PC-3 (cell line): ENCODE measurements at regions not wholly inside any gene's neighbourhood (a gene's known extent, or its start where the extent isn't known, plus 50 kb on each side); places are given as distances from the start of the nearest gene placed in this dataset.

ENCODE experiments used
- ATAC-seq: fragments of 200-7000 bp; cut with Tn5 transposase; 2 replicates; pipeline ENCODE4 v1.9.1; 2020; ENCODE audit warnings: mild to moderate bottlenecking, moderate library complexity
- BruUV-seq: library from RNA; stranded (reverse); fragments of 400-500 nt; replicated peaks from 2 replicates; lab custom pipeline; 2021; lab: Mats Ljungman, UMichigan
- CTCF ChIA-PET: fragments of 300-600 bp; sonication (Branson Sonifier 250); formaldehyde crosslinking; loops from one replicate; lab custom pipeline; 2022; ENCODE audit warnings: antibody characterized with exemption; lab: Charles Lee
- POLR2A ChIA-PET: fragments of 300-600 bp; sonication (Branson Sonifier 250); formaldehyde crosslinking; loops from one replicate; lab custom pipeline; 2022; ENCODE audit warnings: antibody characterized with exemption; ENCODE audit not compliant: unreplicated experiment; lab: Charles Lee
- DNase-seq: peaks from one replicate; pipeline ENCODE4 v3.0.0-alpha.2; 2015
- H2AFZ ChIP-seq: fragments of 300-600 bp; sonication (generic); 2 replicates; pipeline ENCODE4 v1.6.0; 2016; ENCODE audit warnings: antibody characterized with exemption, low read length
- H3F3A ChIP-seq: fragments of 300-600 bp; sonication (generic); one replicate; pipeline ENCODE4 v1.6.0; 2017; ENCODE audit warnings: antibody characterized with exemption, low read length, control low read depth, mild to moderate bottlenecking; ENCODE audit not compliant: unreplicated experiment
- H3K27ac ChIP-seq: fragments of 300-600 bp; sonication (generic); 2 replicates; pipeline ENCODE4 v1.5.1; 2016; ENCODE audit warnings: mild to moderate bottlenecking, low read length
- H3K27me3 ChIP-seq: fragments of 300-600 bp; sonication (generic); 2 replicates; pipeline ENCODE4 v1.6.1; 2016; ENCODE audit warnings: low read length, mixed read lengths
- H3K36me3 ChIP-seq: fragments of 300-600 bp; sonication (generic); 2 replicates; pipeline ENCODE4 v1.6.1; 2016; ENCODE audit warnings: low read depth, mixed run types, low read length, mixed read lengths
- H3K4me1 ChIP-seq: fragments of 300-600 bp; sonication (generic); 2 replicates; pipeline ENCODE4 v1.5.1; 2016; ENCODE audit warnings: low read length; ENCODE audit not compliant: insufficient read depth
- H3K4me2 ChIP-seq: fragments of 300-600 bp; sonication (generic); 2 replicates; pipeline ENCODE4 v1.6.0; 2016; ENCODE audit warnings: low read length
- H3K4me3 ChIP-seq: fragments of 300-600 bp; sonication (generic); 2 replicates; pipeline ENCODE4 v1.5.1; 2016; ENCODE audit warnings: mild to moderate bottlenecking, low read length, mixed read lengths
- H3K79me2 ChIP-seq: fragments of 300-600 bp; sonication (generic); 2 replicates; pipeline ENCODE4 v1.6.1; 2017; ENCODE audit warnings: low read length, mixed read lengths
- H3K9ac ChIP-seq: fragments of 300-600 bp; sonication (generic); 2 replicates; pipeline ENCODE4 v1.6.0; 2016; ENCODE audit warnings: mild to moderate bottlenecking, low read length
- H3K9me2 ChIP-seq: fragments of 300-600 bp; sonication (generic); replicated peaks from 2 replicates; pipeline ENCODE4 v1.6.1; 2016; ENCODE audit warnings: mixed run types, low read length, mixed read lengths
- H3K9me3 ChIP-seq: fragments of 300-600 bp; sonication (generic); 2 replicates; pipeline ENCODE4 v1.6.1; 2016; ENCODE audit warnings: low read length, mixed read lengths
- H4K20me1 ChIP-seq: fragments of 300-600 bp; sonication (generic); 2 replicates; pipeline ENCODE4 v1.6.1; 2016; ENCODE audit warnings: low read length, mixed read lengths
- CTCF ChIP-seq: fragments of 300-600 bp; sonication (generic); conservative IDR thresholded peaks from 2 replicates; pipeline ENCODE4 v1.5.1; 2017; ENCODE audit warnings: antibody characterized with exemption, low read depth, mild to moderate bottlenecking, low read length
- EZH2 ChIP-seq: fragments of 300-600 bp; sonication (generic); IDR thresholded peaks from one replicate; pipeline ENCODE4 v1.6.1; 2017; ENCODE audit warnings: antibody characterized with exemption, mild to moderate bottlenecking, low read length; ENCODE audit not compliant: unreplicated experiment
- EZH2phosphoT487 ChIP-seq: fragments of 300-600 bp; sonication (generic); IDR thresholded peaks from 2 replicates; pipeline ENCODE4 v1.6.1; 2018; ENCODE audit warnings: mild to moderate bottlenecking, antibody characterized with exemption, low read length, borderline replicate concordance
- intact Hi-C: fragments of 100-400 bp; cut with micrococcal nuclease; formaldehyde crosslinking; loops from 2 replicates; pipeline ENCODE4 v1.9.0; 2023

- no peak for ATAC-seq
- H2AFZ ChIP-seq, result no peak overlapping the region
Measured at GRCh38 chr9:30197954-30198353, 2186.5 kb upstream of the ACO1 start.

DNA sequence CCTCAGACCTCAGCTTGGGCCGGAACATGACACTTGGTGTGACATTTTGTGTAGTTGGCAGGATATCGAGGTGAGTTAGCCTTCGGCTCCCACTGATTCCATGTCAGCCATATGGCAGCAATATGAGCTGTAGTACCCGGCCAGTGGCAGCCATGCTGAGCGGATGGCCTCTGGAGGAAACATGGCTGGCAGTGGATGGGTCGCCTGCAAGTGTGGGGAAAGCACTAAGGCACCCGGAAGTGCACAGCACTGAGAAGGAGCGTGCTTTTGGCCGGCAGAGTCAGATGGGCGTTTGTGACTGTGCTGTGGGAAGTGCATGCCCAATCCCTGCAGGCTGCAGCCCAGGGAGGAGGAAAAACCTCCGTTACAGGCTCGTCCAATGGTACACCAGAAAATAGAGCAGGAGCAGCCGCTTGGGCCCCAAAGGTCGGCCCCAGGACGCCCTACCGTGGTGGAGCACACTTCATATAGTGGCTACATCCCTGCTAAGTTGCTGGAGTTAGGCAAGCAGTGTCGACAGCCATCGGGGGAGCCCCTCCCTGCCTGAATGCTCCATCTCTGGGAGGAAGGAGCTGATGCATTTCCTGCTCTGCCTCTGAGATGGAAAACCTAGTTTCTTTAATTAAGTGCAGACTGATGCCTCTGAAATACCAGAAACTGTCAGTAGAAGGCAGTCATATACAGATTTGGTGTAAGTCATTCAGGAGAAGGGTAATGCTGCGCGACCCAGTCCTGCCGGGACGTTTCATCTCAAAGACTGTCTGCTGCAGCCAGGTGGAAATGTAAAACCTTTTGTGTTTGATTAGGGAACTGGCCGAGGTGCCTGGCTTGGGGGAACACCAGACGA, 2185.8 kb upstream of the ACO1 start:
- no peaks in the 10 kb centered on the region for H3K4me1 ChIP-seq
- H3K27ac ChIP-seq, result no peak overlapping the region
- no peaks in the 10 kb centered on the region for H3F3A ChIP-seq
- no peaks in the 10 kb centered on the region for H3K79me2 ChIP-seq
- intact Hi-C loops, result no loop called here
- H4K20me1 ChIP-seq, result no peaks in the 10 kb centered on the region
- no peaks in the 10 kb centered on the region for H3K36me3 ChIP-seq
- POLR2A ChIA-PET, result no interaction called here
- BruUV-seq, result no TSS peak
- no peaks in the 10 kb centered on the region for H3K27me3 ChIP-seq
- no peak for TF ChIP-seq EZH2phosphoT487
- no peak for TF ChIP-seq CTCF
- no peaks in the 10 kb centered on the region for H3K9me3 ChIP-seq
- H3K4me3 ChIP-seq, result no peak overlapping the region
- H3K9me2 ChIP-seq, result no peaks in the 10 kb centered on the region
- no peak for ATAC-seq
- no peak overlapping the region for H2AFZ ChIP-seq
- no peak overlapping the region for H3K9ac ChIP-seq
- DNase-seq, result no peak
- no peak overlapping the region for H3K4me2 ChIP-seq
- CTCF ChIA-PET, result no interaction called here

More at GRCh38 chr9:30197954-30198353, 2186.5 kb upstream of the ACO1 start:
- BruUV-seq, result no TSS peak
- H3K27me3 ChIP-seq, result no peaks in the 10 kb centered on the region
- no peaks in the 10 kb centered on the region for H3F3A ChIP-seq
- H3K9me3 ChIP-seq, result no peaks in the 10 kb centered on the region
- H3K4me1 ChIP-seq, result no peaks in the 10 kb centered on the region
- peak; percentile 25 for DNase-seq
- no peak for TF ChIP-seq CTCF
- TF ChIP-seq EZH2, result no peak
- TF ChIP-seq EZH2phosphoT487, result no peak
- no peaks in the 10 kb centered on the region for H3K36me3 ChIP-seq
- no peaks in the 10 kb centered on the region for H3K79me2 ChIP-seq
- no peak overlapping the region for H3K9ac ChIP-seq
- no peak overlapping the region for H3K4me3 ChIP-seq
- CTCF ChIA-PET, result no interaction called here
- H3K9me2 ChIP-seq, result no peaks in the 10 kb centered on the region
- POLR2A ChIA-PET, result no interaction called here
- no peaks in the 10 kb centered on the region for H4K20me1 ChIP-seq
- H3K4me2 ChIP-seq, result no peak overlapping the region
- no peak overlapping the region for H3K27ac ChIP-seq
- intact Hi-C loops, result no loop called here

DNA sequence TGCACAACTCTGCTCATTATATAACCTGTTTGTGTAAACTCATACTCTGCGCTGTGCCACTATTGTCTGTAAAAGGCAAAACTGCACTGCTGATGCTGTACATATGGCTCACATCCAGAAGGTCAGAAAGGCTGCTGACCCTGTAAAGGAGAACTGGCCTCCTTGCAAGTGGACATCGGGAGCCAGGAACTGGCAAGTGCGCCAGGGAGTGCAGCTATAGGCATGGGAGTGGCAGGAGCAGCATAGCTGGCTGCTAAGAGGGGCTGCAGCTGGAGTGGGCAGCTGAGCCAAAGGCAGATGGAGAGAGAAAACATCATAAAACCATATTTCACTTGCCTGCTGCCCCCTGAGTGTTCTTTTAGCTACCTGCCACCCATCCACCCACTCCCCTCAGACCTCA, 2183.4 kb upstream of the ACO1 start:
- Histone ChIP-seq H3K36me3 (no peaks in the 10 kb centered on the region), H3K9ac (no peak overlapping the region), H2AFZ (no peak overlapping the region), H3F3A (no peaks in the 10 kb centered on the region), H4K20me1 (no peaks in the 10 kb centered on the region), H3K4me2 (no peak overlapping the region), H3K79me2 (no peaks in the 10 kb centered on the region), H3K4me3 (no peak overlapping the region), H3K9me2 (no peaks in the 10 kb centered on the region), H3K27ac (no peak overlapping the region), H3K4me1 (no peaks in the 10 kb centered on the region), H3K9me3 (no peaks in the 10 kb centered on the region), H3K27me3 (no peaks in the 10 kb centered on the region)
- BruUV-seq, result no TSS peak
- DNase-seq, result no peak
- no peak for TF ChIP-seq CTCF
- no peak for TF ChIP-seq EZH2phosphoT487
- TF ChIP-seq EZH2, result no peak
- ChIA-PET POLR2A (no interaction called here), CTCF (no interaction called here)
- no peak for ATAC-seq
- intact Hi-C loops, result no loop called here
